ENCODE measurements at regions not wholly inside any gene's neighbourhood (a gene's known extent, or its start where the extent isn't known, plus 50 kb on each side); places are given as distances from the start of the nearest gene placed in this dataset.
"Not testable (repeated sequence)": the region's sequence is repeated elsewhere in the genome, so short reads cannot be mapped to it uniquely, and the experiment has no call there.

DNA sequence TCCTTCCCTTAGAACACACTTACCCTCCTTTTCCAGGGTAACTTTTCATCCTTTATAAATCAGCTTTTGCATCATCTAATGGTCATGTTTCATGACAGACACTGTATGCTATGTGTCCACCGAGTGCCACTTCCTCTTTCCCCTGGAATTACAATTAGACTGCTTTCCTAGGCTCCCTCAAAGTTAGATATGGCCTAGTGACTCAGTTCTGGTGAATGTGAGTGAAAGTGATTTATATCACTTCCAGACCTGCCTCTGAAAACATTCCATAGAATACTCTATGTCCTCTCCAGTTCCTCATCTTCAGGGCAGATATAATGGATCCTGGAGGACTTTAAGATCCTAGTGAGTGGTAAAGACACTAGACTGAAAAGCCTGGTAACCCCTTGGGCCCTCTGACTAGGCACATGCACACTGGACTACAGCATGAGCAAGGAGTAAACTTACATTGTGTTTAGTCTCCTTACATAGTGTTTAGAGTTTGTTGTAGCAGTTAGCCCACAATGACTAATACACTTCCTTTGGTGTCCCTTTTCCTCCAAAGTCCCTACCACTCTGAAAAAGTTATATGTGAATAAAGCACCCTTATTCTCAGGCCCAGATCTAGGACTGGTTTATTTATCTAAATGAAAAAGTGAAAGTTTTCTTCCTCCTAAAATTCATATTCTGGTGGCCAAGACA lies 59.3 kb downstream of the GPR88 start:
- in situ Hi-C loops (cut with MboI; ENCODE audit: low sequenced_read_pairs, unreplicated experiment): no loop called here
- TF ChIP-seq, protein P1, sequence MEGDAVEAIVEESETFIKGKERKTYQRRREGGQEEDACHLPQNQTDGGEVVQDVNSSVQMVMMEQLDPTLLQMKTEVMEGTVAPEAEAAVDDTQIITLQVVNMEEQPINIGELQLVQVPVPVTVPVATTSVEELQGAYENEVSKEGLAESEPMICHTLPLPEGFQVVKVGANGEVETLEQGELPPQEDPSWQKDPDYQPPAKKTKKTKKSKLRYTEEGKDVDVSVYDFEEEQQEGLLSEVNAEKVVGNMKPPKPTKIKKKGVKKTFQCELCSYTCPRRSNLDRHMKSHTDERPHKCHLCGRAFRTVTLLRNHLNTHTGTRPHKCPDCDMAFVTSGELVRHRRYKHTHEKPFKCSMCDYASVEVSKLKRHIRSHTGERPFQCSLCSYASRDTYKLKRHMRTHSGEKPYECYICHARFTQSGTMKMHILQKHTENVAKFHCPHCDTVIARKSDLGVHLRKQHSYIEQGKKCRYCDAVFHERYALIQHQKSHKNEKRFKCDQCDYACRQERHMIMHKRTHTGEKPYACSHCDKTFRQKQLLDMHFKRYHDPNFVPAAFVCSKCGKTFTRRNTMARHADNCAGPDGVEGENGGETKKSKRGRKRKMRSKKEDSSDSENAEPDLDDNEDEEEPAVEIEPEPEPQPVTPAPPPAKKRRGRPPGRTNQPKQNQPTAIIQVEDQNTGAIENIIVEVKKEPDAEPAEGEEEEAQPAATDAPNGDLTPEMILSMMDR (IDR thresholded peaks at IDR 0.05; ENCODE audit: borderline replicate concordance, control extremely low read depth, extremely low read depth, insufficient read depth, missing control alignments): no peak
- DNase-seq (ENCODE audit: low spot score): no peak

DNA sequence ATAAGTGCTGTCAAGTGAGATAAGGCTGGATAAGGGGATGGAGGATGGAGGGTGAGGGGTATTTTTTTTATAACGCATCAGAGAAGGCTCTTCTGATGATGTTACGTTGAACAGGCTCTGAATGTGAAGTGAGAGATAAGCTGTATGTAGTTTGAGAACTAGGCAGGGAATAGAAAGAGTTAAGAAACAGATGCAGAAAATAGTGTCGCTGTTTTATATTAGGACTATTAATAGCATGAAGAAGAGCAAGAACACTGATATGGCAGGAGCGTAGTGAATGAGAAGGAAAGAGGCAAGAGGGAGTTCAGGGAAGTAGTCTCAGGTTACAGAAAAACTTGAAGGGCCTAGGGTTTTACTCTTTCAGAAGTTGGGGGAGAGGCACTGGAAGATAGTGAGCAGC lies 59.8 kb downstream of the GPR88 start:
- in situ Hi-C loops (cut with MboI; ENCODE audit: low sequenced_read_pairs, unreplicated experiment): no loop called here
- DNase-seq (ENCODE audit: low spot score): no peak
- TF ChIP-seq, protein P1 (IDR thresholded peaks at IDR 0.05; ENCODE audit: borderline replicate concordance, control extremely low read depth, extremely low read depth, insufficient read depth, missing control alignments): no peak

DNA sequence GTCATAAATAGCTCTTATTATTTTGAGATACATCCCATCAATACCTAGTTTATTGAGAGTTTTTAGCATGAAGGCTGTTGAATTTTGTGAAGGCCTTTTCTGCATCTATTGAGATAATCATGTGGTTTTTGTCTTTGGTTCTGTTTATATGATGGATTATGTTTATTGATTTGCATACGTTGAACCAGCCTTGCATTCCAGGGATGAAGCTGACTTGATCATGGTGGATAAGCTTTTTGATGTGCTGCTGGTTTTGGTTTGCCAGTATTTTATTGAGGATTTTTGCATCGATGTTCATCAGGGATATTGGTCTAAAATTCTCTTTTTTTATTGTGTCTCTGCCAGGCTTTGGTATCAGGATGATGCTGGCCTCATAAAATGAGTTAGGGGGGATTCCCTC lies 62.4 kb downstream of the GPR88 start:
- DNase-seq (ENCODE audit: low spot score); in situ Hi-C loops (cut with MboI; ENCODE audit: low sequenced_read_pairs, unreplicated experiment): not testable (repeated sequence)

DNA sequence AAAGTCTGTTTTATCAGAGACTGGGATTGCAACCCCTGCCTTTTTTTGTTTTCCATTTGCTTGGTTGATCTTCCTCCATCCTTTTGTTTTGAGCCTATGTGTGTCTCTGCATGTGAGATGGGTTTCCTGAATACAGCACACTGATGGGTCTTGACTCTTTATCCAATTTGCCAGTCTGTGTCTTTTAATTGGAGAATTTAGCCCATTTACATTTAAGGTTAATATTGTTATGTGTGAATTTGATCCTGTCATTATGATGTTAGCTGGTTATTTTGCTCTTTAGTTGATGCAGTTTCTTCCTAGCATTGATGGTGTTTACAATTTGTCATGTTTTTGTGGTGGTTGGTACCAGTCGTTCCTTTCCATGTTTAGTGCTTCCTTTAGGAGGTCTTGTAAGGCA lies 64.1 kb downstream of the GPR88 start:
- DNase-seq (ENCODE audit: low spot score); in situ Hi-C loops (cut with MboI; ENCODE audit: low sequenced_read_pairs, unreplicated experiment): not testable (repeated sequence)

DNA sequence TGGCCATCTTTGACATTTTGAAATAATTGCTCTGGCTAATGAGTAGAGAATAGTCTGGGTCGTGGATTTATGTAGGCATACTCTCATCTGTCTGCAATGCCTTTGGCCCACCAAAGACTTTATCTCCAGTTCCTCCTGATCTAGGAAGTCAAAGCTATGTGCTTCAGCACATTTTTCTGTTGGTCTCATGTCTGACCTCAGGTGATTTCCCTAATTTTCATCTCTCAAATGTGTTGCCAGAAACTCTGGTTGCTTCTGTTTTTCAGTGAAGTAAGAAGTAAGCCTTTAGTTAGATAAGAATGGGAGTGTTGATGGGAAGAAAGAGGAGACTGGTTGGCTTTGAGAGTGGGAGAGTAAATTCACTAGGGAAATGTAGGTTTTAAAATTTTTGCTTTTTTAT lies 66.4 kb downstream of the GPR88 start:
- in situ Hi-C loops (cut with MboI; ENCODE audit: low sequenced_read_pairs, unreplicated experiment): no loop called here
- TF ChIP-seq, protein P1 (IDR thresholded peaks at IDR 0.05; ENCODE audit: borderline replicate concordance, control extremely low read depth, extremely low read depth, insufficient read depth, missing control alignments): no peak
- no peak for DNase-seq (ENCODE audit: low spot score)

DNA sequence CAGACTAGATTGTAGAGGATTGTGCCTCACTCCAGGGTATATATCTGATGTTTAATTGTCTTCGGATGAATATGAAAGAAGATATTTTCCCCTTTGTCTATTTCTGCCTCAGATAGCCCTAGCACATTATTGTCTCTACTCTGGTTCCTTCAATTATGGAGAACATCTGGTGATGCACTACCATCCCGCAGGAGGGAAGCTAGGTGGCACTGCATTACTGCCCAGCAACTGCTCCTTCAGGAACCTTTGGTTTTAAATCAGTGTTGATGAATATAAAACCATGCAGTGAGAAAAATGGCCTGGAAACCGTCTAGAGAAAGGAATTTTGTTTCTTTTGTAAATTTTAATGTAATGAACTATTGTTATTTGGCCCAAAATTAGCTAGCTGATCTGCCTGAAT lies 68.5 kb downstream of the GPR88 start:
- TF ChIP-seq, protein P1 (IDR thresholded peaks at IDR 0.05; ENCODE audit: borderline replicate concordance, control extremely low read depth, extremely low read depth, insufficient read depth, missing control alignments): peak; percentile 36
- in situ Hi-C loops (cut with MboI; ENCODE audit: low sequenced_read_pairs, unreplicated experiment): no loop called here
- DNase-seq (ENCODE audit: low spot score): peak; percentile 11

DNA sequence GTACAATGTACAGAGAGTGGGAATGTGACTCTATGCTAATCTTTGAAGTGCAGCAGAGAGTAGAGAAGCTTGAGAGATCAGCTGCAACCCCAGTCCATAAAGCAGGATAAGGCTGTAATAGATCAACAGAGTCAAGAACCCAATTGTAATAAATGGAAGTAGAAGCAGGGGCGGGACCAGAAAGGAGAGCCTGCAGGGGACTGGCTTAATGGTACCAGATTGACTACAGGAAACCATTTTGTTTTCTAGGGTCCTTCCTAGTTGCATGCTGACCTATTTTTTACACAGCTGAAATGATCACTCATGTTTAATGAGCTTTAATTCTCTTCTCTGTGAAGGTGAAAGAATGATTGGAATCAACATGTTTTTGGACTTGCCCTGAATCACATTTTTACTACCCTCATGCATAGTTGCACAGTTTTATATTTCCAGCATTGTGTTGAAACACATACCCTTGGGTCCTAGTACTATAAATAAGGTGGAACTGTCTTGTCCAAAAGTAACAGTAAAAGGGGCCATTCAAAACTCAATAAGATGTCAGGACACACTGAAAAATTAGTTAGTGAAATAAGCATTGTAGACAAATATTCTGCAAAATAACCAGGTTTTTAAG lies 69.8 kb downstream of the GPR88 start:
- no peak for DNase-seq (ENCODE audit: low spot score)
- TF ChIP-seq, protein P1 (IDR thresholded peaks at IDR 0.05; ENCODE audit: borderline replicate concordance, control extremely low read depth, extremely low read depth, insufficient read depth, missing control alignments): no peak
- in situ Hi-C loops (cut with MboI; ENCODE audit: low sequenced_read_pairs, unreplicated experiment): no loop called here
